NCI-H2227 (cell line): ENCODE measurements at regions not wholly inside any gene's neighbourhood (a gene's known extent, or its start where the extent isn't known, plus 50 kb on each side); places are given as distances from the start of the nearest gene placed in this dataset.
"Not testable (repeated sequence)": the region's sequence is repeated elsewhere in the genome, so short reads cannot be mapped to it uniquely, and the experiment has no call there.

Experiments
- DNase-seq: peaks from one replicate; lab custom pipeline; 2025; ENCODE audit not compliant: unreplicated experiment; lab: John Stamatoyannopoulos, UW

DNA sequence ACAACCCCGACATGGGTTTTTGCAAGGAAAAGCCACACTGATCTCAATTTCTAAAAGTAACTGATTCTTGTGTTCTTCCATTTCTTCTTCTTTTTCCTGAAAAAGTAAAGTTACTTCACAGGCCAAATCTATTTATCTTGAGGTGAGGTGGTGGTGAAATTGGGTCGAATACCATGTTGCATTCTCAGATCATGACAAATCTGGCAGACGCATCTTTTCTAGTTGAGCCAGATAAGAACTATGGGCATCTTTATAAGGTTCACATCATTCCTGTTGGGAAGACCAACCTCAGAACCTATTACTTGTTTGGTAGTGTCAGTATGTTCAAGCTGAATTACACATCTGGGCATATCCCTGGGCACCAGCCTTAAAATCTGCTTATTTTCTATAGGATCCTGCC, 78.6 kb upstream of the USP25 start:
- DNase-seq: no peak

GRCh38 chr21:15653710-15654109, 76.1 kb upstream of the USP25 start:
- DNase-seq: no peak

- DNase-seq: no peak
These were observed 75.6 kb upstream of the USP25 start for GRCh38 chr21:15654171-15654570.

GRCh38 chr21:15659753-15660422, 69.9 kb upstream of the USP25 start:
- DNase-seq: no peak

DNA sequence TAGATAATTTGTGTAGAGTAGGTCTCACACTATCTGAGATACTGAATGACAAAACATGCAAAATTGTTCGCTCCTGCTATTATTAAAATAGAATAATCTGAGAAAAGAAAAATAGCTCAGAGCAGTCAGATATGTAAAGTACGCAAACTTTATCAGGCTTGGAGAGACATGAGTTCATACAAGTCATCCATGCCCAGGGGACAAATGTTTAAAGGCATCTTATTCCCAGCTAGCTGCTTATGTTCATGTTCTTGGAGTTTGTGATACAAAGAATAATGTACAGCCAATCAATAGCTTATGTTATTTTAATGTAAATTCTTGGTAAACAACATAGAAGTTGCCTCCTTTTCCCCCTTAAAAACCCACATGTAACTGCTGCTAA, 69.4 kb upstream of the USP25 start:
- DNase-seq: no peak

DNA sequence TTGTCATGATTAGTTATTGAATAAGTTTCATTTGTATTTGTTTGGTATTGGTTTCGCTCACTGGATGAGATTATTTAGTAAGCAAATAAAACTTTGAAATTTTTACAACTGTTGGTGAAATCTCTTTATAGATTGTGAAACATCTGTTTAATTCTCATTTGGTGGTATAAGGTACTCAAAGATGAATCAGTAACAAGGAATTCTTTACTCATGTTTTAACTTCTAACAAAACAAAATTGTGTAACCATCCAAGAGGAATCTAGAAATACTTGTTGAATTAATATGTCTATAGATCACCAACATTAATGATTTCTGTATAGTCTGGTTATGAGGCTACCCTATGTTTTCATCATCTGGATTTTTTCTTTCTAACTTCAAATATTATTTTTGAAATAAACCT, 62.8 kb upstream of the USP25 start:
- DNase-seq: no peak

DNA sequence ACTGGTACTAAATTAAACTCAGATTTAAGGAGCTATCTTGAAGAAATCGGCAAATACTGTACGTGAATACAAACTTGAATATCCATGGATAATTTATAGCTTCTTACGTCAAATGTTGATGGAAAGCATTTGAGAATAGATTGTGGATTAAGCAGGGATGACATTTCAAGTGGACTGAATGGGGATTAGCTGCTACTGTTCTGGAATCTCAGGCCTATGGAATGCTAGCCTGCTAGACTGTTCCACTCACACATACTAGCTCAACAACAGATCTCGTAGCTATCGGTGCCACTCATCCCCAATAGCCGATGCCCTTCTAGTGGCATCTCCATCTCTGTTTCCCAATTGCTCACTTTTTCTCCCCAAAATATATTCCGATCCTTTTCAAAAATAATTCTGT, 62.0 kb upstream of the USP25 start:
- no peak for DNase-seq

- no peak for DNase-seq
These were observed 60.5 kb upstream of the USP25 start for GRCh38 chr21:15669247-15669646.

GRCh38 chr21:15671188-15671587, 58.6 kb upstream of the USP25 start:
- no peak for DNase-seq

GRCh38 chr21:15672578-15672977, 57.2 kb upstream of the USP25 start:
- not testable (repeated sequence) for DNase-seq

GRCh38 chr21:15676935-15677334, 52.8 kb upstream of the USP25 start:
- no peak for DNase-seq

- no peak for DNase-seq
These were observed 50.2 kb upstream of the USP25 start for GRCh38 chr21:15679630-15680029.
